ENCODE measurements at regions not wholly inside any gene's neighbourhood (a gene's known extent, or its start where the extent isn't known, plus 50 kb on each side); places are given as distances from the start of the nearest gene placed in this dataset.

DNA sequence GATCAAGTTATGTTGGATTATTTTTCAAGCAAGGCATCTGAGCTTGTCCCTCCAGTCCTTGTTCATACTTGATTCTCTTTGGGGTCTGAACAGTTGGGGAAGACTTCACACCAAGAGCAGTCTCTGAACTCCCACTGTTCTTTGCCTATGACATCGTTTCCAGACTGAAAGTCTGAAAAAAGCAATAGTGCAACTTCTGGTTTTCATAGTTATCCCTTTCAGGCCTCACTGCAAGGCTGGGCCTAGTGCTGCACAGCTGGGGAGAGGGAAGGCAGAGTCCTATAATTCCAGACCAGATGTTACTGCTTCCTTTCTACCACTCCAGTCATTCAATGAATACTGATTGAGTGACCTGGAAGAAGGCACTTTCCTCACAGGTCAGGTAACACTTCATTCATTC lies 187.1 kb upstream of the CCND2 start:
- ATAC-seq (no peak), DNase-seq (ENCODE audit: low spot score) (no peak)
- intact Hi-C loops (cut with DNase I) = no loop called here

GRCh38 chr12:4084573-4084972 lies 189.0 kb upstream of the CCND2 start:
- intact Hi-C loops (cut with DNase I) = no loop called here
- peak; percentile 65 for DNase-seq (ENCODE audit: low spot score)
- ATAC-seq = peak; percentile 93

DNA sequence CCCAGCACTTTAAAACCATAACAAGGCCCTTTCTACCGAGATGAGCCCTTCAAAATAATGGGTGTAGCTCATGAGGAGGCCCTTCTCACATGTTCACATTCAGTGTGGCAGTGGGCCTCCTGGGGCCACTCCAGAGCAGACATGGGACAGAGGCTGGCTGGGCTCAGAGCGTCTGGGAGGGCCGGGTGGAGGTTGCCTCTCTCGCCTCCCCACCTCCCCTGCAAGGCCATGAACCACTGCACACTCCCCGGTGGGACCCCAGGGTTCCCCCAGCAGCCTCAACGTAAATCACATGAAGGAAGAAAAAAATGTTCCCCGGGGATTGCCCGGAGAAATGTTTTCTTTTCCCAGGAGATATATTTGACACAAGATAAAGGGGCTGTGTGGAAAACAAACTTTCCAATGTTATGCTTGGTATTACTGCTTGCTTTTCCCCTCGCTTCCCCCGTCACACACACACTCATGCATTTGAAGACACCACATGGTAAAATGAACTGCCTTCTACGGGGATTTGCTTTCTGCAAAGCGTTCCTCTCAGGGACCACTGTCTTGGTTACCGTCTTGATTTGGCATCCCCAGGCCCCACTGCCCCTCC lies 190.7 kb upstream of the CCND2 start:
- ATAC-seq = no peak

DNA sequence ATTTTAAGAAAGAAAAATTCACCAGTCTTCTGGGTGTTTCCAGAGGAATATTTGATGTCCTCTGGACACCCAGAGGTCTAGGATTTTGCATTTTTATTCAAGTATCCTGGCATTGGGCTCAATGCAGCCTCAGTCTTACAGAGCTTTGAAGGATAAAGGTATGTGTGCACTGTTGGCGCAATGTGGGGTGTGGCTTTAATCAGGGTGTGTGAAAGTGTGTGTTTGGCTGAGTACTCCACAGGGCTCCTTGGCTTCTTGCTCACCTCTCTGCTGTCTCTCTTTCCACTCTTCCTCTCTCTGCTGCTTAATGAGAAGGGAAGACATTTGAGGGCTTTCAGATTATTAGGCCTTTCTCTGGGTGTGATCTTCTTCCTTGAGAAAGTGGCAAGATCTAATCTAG lies 193.3 kb upstream of the CCND2 start:
- intact Hi-C loops (cut with DNase I) = no loop called here
- no peak for ATAC-seq
- DNase-seq (ENCODE audit: low spot score) = no peak

More for the DNA sequence above, 190.7 kb upstream of the CCND2 start:
- DNase-seq (ENCODE audit: low spot score) = no peak
- intact Hi-C loops (cut with DNase I) = no loop called here

DNA sequence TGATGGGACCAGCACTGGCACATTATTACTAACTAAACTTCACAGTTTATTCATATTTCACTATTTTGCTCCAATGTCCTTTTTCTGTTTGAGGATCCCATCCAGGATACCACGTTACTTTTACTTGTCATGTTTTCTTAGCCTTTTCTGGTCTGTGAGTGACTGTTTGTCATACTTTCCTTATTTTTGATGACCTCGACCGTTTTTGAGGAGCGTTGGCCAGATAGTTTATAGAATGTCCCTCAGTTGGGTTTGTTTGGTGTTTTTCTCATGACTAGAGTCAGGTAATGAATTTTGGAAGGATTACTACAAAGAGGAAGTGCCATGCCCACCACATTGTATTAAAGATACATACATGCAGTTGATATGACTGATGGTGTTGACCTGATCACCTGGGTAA lies 199.4 kb upstream of the CCND2 start:
- ATAC-seq = no peak
- intact Hi-C loops (cut with DNase I) = no loop called here
- no peak for DNase-seq (ENCODE audit: low spot score)

DNA sequence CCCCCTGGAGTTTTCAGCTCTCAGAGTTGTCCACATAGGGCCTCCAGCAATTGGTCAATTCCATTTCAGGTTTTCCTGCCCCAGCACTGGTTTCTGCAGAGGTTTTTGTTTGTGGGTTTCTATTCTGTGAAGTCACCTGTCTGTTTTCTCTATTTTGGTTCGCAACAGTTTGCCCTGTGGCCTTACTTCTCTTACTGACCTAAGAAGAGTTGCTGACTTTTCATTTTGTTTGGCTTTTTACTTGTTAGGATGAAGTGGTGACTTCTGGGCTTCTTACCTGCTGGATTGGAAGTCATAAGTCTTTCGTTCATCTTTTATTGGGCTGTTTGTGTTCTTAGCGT lies 196.4 kb upstream of the PARP11 start:
- DNase-seq (ENCODE audit: low spot score) (no peak), ATAC-seq (no peak)
- intact Hi-C loops (cut with DNase I) = no loop called here

- no peak for DNase-seq (ENCODE audit: low spot score)
- intact Hi-C loops (cut with DNase I) = no loop called here
- no peak for ATAC-seq
Measured at GRCh38 chr12:4068981-4069669, 195.9 kb upstream of the PARP11 start.

DNA sequence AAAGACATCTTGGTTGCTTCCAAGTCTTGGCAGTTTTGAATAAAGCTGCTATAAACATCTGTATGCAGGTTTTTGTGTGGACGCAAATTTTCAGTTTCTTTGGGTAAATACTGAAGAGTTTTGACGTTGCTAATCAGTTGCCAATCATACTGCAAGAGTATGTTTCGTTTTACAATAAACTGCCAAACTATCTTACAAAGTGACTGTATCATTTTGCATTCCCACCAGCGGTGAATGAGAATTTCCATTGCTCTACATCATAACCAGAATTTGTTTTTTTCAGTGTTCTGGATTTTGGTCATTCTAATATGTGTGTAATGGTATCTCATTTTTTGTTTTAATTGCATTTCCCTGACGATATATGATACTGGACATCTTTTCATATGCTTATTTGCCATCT lies 190.8 kb upstream of the PARP11 start:
- no peak for ATAC-seq
- intact Hi-C loops (cut with DNase I) = no loop called here
- no peak for DNase-seq (ENCODE audit: low spot score)

DNA sequence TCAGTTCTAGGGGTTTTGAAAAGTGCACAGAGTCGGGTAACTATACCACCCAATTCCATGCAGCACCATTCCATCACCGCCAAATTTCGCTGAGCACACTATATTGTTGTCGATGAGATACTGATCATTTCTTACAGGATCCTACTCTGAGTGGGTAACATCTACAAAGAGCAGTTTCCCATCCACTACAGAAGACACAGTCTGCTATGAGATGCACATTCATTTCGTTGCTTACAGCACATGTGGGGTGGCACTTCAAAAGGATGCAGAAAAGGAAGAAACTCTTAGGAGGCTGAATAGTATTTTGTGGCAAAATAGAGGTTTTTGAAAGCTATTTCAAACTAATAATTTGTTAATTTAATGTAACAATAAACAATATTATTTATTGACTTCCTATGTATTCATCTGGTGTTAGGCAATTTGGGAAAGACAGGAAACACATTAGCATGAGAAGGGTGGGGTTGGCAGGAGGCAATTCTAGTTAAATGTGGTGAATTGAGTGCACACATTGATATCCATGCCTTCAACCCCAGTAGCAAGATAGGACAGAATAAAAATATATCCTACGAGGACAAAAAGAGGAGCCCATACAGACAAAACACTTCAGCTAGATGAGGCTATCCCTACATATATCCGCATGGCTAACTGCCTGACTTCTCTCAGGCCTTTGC lies 186.8 kb upstream of the PARP11 start:
- intact Hi-C loops (cut with DNase I) = no loop called here
- ATAC-seq (no peak), DNase-seq (ENCODE audit: low spot score) (no peak)

DNA sequence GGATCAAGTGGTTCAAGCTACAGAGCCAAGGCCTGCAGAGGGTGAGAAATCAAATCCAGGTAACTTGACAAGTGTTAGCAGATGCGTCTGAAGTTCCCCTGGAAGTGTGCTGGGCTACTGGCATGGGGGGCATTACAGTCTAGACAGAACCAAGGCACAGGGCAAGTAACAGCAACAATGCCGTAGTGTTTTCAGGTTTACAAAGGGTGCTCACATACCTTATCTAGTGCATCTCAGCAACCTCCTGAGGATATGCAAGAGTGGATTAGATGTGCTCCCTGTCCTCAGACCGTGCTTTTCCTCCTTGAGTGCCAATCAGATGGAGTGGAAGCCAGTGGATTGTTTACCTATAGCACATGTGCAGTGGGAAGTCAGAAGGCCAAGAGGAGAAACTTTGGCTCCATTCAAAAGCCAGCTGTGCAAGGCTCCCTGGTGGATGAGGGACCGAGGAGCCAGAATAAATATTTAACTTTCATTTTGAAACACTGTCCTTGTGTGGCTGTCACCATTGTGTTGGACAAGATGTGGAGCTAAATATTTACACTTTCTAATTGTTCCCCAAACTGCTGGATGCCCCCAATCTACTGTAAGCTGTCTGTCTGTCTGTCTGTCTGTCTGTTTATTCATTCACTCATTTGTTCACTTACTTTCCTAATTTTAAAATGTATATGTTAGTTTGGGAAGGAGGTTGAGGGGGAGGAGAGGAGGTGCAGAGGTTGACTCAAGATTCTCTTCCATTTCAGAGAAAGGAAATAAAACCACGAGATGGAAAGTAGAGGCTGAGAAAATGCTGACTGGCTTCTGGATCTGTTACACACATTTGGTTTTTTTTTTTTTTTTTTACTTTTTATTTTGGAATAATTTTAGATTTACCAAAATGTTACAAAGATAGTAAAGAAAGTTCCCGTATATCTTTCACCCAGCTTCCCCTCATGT lies 184.0 kb upstream of the PARP11 start:
- DNase-seq (ENCODE audit: low spot score) = no peak
- intact Hi-C loops (cut with DNase I) = no loop called here
- ATAC-seq = peak; percentile 73

GRCh38 chr12:4054630-4055029 lies 181.4 kb upstream of the PARP11 start:
- DNase-seq (ENCODE audit: low spot score) = no peak
- intact Hi-C loops (cut with DNase I) = no loop called here
- ATAC-seq = no peak

- intact Hi-C loops (cut with DNase I) = loop anchor here (2.0 kb wide), 1 partner anchor 32 kb away; no protein-coding TSS in a partner anchor
- no peak for ATAC-seq
- no peak for DNase-seq (ENCODE audit: low spot score)
Measured at GRCh38 chr12:4052691-4053090, 179.5 kb upstream of the PARP11 start.

- no peak for ATAC-seq
- no peak for DNase-seq (ENCODE audit: low spot score)
- intact Hi-C loops (cut with DNase I) = no loop called here
Measured at GRCh38 chr12:4051596-4051995, 178.4 kb upstream of the PARP11 start.

DNA sequence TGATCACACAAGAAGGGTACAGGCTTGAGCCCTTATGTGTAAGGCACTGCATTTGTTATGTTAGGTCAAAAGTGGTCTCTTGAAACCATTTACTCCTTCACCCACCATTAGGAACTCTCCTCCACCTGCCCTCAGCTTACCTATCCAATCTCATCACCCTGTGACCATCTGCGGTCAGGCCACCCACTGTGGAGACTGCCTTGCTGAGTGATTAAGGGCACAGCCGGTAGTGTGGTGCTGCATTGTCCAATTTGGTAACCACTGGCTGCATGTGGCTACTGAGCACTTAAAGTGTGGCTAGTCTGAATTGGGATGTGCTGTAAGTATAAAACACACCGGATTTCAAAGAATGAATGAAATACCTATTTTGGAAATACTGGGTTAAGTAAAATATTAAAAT lies 177.1 kb upstream of the PARP11 start:
- ATAC-seq = no peak
- intact Hi-C loops (cut with DNase I) = no loop called here
- no peak for DNase-seq (ENCODE audit: low spot score)

GRCh38 chr12:4049298-4050080 lies 176.3 kb upstream of the PARP11 start:
- intact Hi-C loops (cut with DNase I) = loop anchor here (5.0 kb wide), 1 partner anchor 52 kb away; no protein-coding TSS in a partner anchor
- ATAC-seq = no peak
- DNase-seq (ENCODE audit: low spot score) = no peak

- no peak for DNase-seq (ENCODE audit: low spot score)
- no peak for ATAC-seq
- intact Hi-C loops (cut with DNase I) = loop anchor here (5.0 kb wide), 1 partner anchor 50 kb away; no protein-coding TSS in a partner anchor
Measured at GRCh38 chr12:4047421-4047820, 174.2 kb upstream of the PARP11 start.

DNA sequence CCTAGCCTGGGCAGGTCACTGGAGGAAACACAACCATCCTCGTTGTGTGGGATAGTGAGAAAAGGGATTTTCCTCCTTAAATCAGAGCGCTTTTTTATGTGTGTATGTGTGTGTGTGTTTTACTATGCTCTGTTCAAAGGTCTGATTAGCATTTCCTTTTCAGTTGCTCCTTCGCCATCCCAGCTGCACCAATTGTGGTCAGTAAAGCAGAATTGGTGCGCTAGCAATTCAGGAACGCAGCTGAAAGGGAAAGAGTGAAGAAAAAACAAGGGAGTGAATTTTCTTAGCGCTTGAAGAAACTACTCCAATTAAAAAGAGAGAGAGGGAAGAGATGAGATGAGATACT lies 173.3 kb upstream of the PARP11 start:
- DNase-seq (ENCODE audit: low spot score) (no peak), ATAC-seq (no peak)
- intact Hi-C loops (cut with DNase I) = loop anchor here (5.0 kb wide), 1 partner anchor 49 kb away; no protein-coding TSS in a partner anchor

- intact Hi-C loops (cut with DNase I) = loop anchor here (5.0 kb wide), 1 partner anchor 49 kb away; no protein-coding TSS in a partner anchor
- DNase-seq (ENCODE audit: low spot score) (no peak), ATAC-seq (no peak)
Measured at GRCh38 chr12:4045786-4046494, 172.7 kb upstream of the PARP11 start.
